HFFc6 (cell line): ENCODE measurements at regions not wholly inside any gene's neighbourhood (a gene's known extent, or its start where the extent isn't known, plus 50 kb on each side); places are given as distances from the start of the nearest gene placed in this dataset.

Source experiments
- DNase-seq: peaks from one replicate; pipeline ENCODE4 v3.0.0-alpha.2; 2018
- H3K27ac Mint-ChIP-seq: 2 replicates; pipeline ENCODE4 v1.8.0; 2020; ENCODE audit warnings: mild to moderate bottlenecking, mixed read lengths
- H3K27me3 Mint-ChIP-seq: 2 replicates; pipeline ENCODE4 v1.8.0; 2021; ENCODE audit warnings: mild to moderate bottlenecking, moderate library complexity, mixed read lengths; ENCODE audit not compliant: insufficient read depth
- H3K36me3 Mint-ChIP-seq: 2 replicates; pipeline ENCODE4 v1.8.0; 2021; ENCODE audit warnings: low read depth, mixed read lengths
- H3K4me1 Mint-ChIP-seq: 2 replicates; pipeline ENCODE4 v1.8.0; 2020; ENCODE audit warnings: low read depth, mixed read lengths
- H3K4me3 Mint-ChIP-seq: 2 replicates; pipeline ENCODE4 v1.8.0; 2020; ENCODE audit warnings: mild to moderate bottlenecking, moderate library complexity, mixed read lengths
- H3K9me3 Mint-ChIP-seq: 2 replicates; pipeline ENCODE4 v1.8.0; 2020; ENCODE audit warnings: mild to moderate bottlenecking, mixed read lengths
- CTCF ChIP-seq: fragments of 200-600 bp; sonication (generic); IDR thresholded peaks from 2 replicates; pipeline ENCODE4 v1.5.0; 2021; ENCODE audit warnings: antibody characterized with exemption, mild to moderate bottlenecking

DNA sequence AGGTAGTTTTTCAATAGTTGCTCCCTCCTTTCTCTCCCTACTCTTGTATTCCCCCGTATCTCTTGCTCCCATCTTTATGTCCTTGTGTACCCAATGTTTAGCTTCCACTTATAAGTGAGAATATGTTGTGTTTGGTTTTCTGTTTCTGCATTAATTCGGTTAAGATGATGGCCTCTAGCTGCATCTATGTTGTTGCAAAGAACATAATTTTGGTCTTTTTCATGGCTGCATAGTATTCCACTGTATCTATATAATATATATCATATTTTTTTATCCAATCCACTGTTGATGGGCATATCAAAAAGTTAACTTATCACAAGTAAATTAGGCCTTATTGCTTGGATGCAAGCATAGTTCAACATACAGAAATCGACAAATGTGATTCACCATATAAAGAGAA is 594.0 kb downstream of the TYW1 start:
- no peaks in the 10 kb centered on the region for H3K27me3 Mint-ChIP-seq
- no peak overlapping the region for H3K4me3 Mint-ChIP-seq
- no peaks in the 10 kb centered on the region for H3K4me1 Mint-ChIP-seq
- H3K9me3 Mint-ChIP-seq, result peaks cover 30% of the 10 kb centered on the region
- no peak overlapping the region for H3K27ac Mint-ChIP-seq
- DNase-seq, result no peak
- no peak for TF ChIP-seq CTCF
- no peaks in the 10 kb centered on the region for H3K36me3 Mint-ChIP-seq

- Mint-ChIP-seq H3K9me3 (peaks cover 32% of the 10 kb centered on the region), H3K4me3 (no peak overlapping the region), H3K4me1 (no peaks in the 10 kb centered on the region), H3K27ac (no peak overlapping the region), H3K27me3 (no peaks in the 10 kb centered on the region), H3K36me3 (no peaks in the 10 kb centered on the region)
- TF ChIP-seq CTCF, result no peak
- no peak for DNase-seq
Measured at GRCh38 chr7:67593794-67594193, 597.2 kb downstream of the TYW1 start.

DNA sequence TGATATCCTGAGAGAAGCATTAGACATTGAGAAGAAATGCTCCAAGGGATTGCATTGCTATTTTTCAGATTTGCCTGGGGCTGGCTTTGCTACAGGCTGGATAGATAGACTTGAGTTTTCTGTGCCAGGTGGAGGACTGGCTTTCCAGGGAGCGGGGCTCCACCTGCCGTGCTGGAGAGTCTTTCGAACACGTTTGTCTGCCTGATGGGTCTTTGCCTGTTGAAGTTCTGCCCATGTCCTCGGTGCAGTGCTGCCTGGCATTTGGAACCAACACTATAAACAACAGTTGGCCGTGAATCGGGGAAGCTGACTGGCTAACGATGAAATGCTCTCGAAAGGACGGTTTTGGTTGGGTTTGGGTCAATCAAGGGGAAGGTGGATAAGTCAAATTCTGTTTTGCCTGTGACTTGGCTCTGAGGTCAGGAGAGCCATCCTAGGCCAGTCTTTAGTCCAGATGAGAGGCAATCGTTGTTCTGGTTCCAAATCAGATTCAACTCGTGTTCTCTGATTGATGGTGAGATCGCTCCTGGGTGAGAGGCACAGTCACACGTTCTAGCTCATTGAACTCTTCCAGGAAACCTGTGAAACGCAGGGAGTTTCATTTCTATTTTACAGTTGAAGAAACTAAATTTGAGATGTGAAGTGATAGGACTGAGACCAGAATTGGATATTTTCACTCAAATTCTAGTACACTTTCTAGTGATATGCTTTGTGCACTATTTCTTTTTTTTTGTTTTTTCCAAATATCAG is 599.0 kb downstream of the TYW1 start:
- Mint-ChIP-seq H3K36me3 (no peaks in the 10 kb centered on the region), H3K4me1 (no peaks in the 10 kb centered on the region), H3K27ac (no peak overlapping the region), H3K4me3 (no peak overlapping the region), H3K27me3 (0 out of 2 replicates have a peak, but pooled peaks cover 2% of the 10 kb centered on the region), H3K9me3 (peaks cover 32% of the 10 kb centered on the region)
- TF ChIP-seq CTCF, result no peak
- no peak for DNase-seq

- Mint-ChIP-seq H3K36me3 (no peaks in the 10 kb centered on the region), H3K27me3 (0 out of 2 replicates have a peak, but pooled peaks cover 2% of the 10 kb centered on the region), H3K4me1 (no peaks in the 10 kb centered on the region), H3K27ac (no peak overlapping the region), H3K4me3 (no peak overlapping the region), H3K9me3 (peaks cover 27% of the 10 kb centered on the region)
- no peak for DNase-seq
- no peak for TF ChIP-seq CTCF
Measured at GRCh38 chr7:67597161-67597560, 600.5 kb downstream of the TYW1 start.

GRCh38 chr7:67598469-67598868 is 601.8 kb downstream of the TYW1 start:
- Mint-ChIP-seq H3K4me3 (no peak overlapping the region), H3K27ac (no peak overlapping the region), H3K36me3 (no peaks in the 10 kb centered on the region; the same call in 1 of the 2 replicates), H3K27me3 (0 out of 2 replicates have a peak, but pooled peaks cover 2% of the 10 kb centered on the region), H3K9me3 (peaks cover 29% of the 10 kb centered on the region), H3K4me1 (no peaks in the 10 kb centered on the region)
- no peak for TF ChIP-seq CTCF
- no peak for DNase-seq
